Erythroblast (primary cell): ENCODE measurements at regions not wholly inside any gene's neighbourhood (a gene's known extent, or its start where the extent isn't known, plus 50 kb on each side); places are given as distances from the start of the nearest gene placed in this dataset.
"Not testable (repeated sequence)": the region's sequence is repeated elsewhere in the genome, so short reads cannot be mapped to it uniquely, and the experiment has no call there.

ENCODE experiments used
- GATA1 ChIP-seq: IDR thresholded peaks from 2 replicates; pipeline ENCODE4 v1.6.1; 2011; ENCODE audit warnings: low read depth, mild to moderate bottlenecking, control low read depth, low read length, moderate library complexity
- POLR2A ChIP-seq: IDR thresholded peaks from 2 replicates; pipeline ENCODE4 v1.6.1; 2011; ENCODE audit warnings: mild to moderate bottlenecking, low read length

DNA sequence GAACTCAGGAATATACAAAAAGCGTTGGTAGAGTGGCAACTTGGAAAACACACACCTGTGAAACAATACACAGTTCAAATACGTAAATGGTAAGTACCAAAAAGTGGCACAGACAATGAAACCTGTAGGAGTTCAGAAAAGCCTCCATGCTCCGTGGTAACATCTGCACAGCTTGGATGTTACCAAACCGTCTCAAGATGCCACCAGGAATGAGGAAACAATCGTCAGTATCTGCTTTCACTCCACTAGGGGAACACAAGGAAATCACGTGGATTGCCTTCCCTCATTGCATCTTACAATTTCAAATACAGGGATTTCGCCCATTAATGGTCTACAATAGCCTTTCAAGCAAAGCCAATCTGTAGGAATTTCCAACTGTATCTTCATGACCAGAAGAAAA lies 224.6 kb upstream of the LRRC61 start:
- not testable (repeated sequence) for TF ChIP-seq POLR2A, GATA1
